Astrocyte (in vitro differentiated cells and primary cell): ENCODE measurements at regions not wholly inside any gene's neighbourhood (a gene's known extent, or its start where the extent isn't known, plus 50 kb on each side); places are given as distances from the start of the nearest gene placed in this dataset.

Experiments
- DNase-seq: peaks from one replicate; pipeline ENCODE4 v3.0.0-alpha.2; 2010; ENCODE audit warnings: low read depth
- FAIRE-seq: peaks from 2 replicates; lab custom pipeline; 2011; peaks lifted over from hg19 to GRCh38; lab: Jason Lieb, UNC
- H2AFZ ChIP-seq: 2 replicates; pipeline ENCODE4 v1.6.0; 2012; ENCODE audit warnings: low read depth, low read length, inconsistent platforms
- H3K27ac ChIP-seq: 2 replicates; pipeline ENCODE4 v1.5.1; 2011; ENCODE audit warnings: low read depth, low read length, inconsistent platforms
- H3K27me3 ChIP-seq: 2 replicates; pipeline ENCODE4 v1.6.0; 2011; ENCODE audit warnings: low read length, inconsistent platforms; ENCODE audit not compliant: insufficient read depth
- H3K36me3 ChIP-seq: 2 replicates; pipeline ENCODE4 v1.5.1; 2011; ENCODE audit warnings: low read length, inconsistent platforms; ENCODE audit not compliant: insufficient read depth
- H3K4me1 ChIP-seq: 2 replicates; pipeline ENCODE4 v1.5.1; 2011; ENCODE audit warnings: low read length, inconsistent platforms; ENCODE audit not compliant: insufficient read depth
- H3K4me2 ChIP-seq: 2 replicates; pipeline ENCODE4 v1.6.0; 2012; ENCODE audit warnings: low read length, inconsistent platforms
- H3K4me3 ChIP-seq: 2 replicates; pipeline ENCODE4 v1.5.1; 2011; ENCODE audit warnings: low read depth, mild to moderate bottlenecking, low read length, inconsistent platforms; ENCODE audit not compliant: insufficient read depth
- H3K79me2 ChIP-seq: 2 replicates; pipeline ENCODE4 v1.6.0; 2012; ENCODE audit warnings: mild to moderate bottlenecking, low read length, inconsistent platforms; ENCODE audit not compliant: insufficient read depth
- H3K9ac ChIP-seq: 2 replicates; pipeline ENCODE4 v1.6.0; 2012; ENCODE audit warnings: mild to moderate bottlenecking, low read length, inconsistent platforms
- H3K9me3 ChIP-seq: 2 replicates; pipeline ENCODE4 v1.5.1; 2012; ENCODE audit warnings: low read depth, mild to moderate bottlenecking, low read length, inconsistent platforms; ENCODE audit not compliant: insufficient read depth
- H4K20me1 ChIP-seq: 2 replicates; pipeline ENCODE4 v1.6.0; 2012; ENCODE audit warnings: low read length, inconsistent platforms; ENCODE audit not compliant: insufficient read depth
- H3K27ac Mint-ChIP-seq: one replicate; pipeline ENCODE4 v1.8.0; 2021; ENCODE audit warnings: mild to moderate bottlenecking, mixed read lengths; ENCODE audit not compliant: unreplicated experiment
- H3K27me3 Mint-ChIP-seq: one replicate; pipeline ENCODE4 v1.8.0; 2021; ENCODE audit warnings: low read depth, mixed read lengths; ENCODE audit not compliant: unreplicated experiment
- H3K36me3 Mint-ChIP-seq: one replicate; pipeline ENCODE4 v1.8.0; 2021; ENCODE audit warnings: low read depth, mixed read lengths; ENCODE audit not compliant: unreplicated experiment
- H3K4me1 Mint-ChIP-seq: one replicate; pipeline ENCODE4 v1.8.0; 2021; ENCODE audit warnings: low read depth, mixed read lengths; ENCODE audit not compliant: unreplicated experiment
- H3K4me3 Mint-ChIP-seq: one replicate; pipeline ENCODE4 v1.8.0; 2021; ENCODE audit warnings: mild to moderate bottlenecking, moderate library complexity, mixed read lengths; ENCODE audit not compliant: unreplicated experiment
- H3K9me3 Mint-ChIP-seq: one replicate; pipeline ENCODE4 v1.8.0; 2021; ENCODE audit warnings: mild to moderate bottlenecking, mixed read lengths; ENCODE audit not compliant: unreplicated experiment
- CTCF ChIP-seq: IDR thresholded peaks from 2 replicates; pipeline ENCODE4 v1.5.1; 2011; ENCODE audit warnings: low read depth, mild to moderate bottlenecking, inconsistent platforms, low read length, moderate library complexity; ENCODE audit not compliant: insufficient read depth
- EZH2 ChIP-seq: IDR thresholded peaks from 2 replicates; pipeline ENCODE4 v1.6.1; 2012; ENCODE audit warnings: mild to moderate bottlenecking, low read length, inconsistent platforms; ENCODE audit not compliant: insufficient read depth

GRCh38 chr2:102999958-103000357 lies 238.1 kb downstream of the TMEM182 start:
- FAIRE-seq (no peak), DNase-seq (no peak)
- no peaks in the 10 kb centered on the region for H3K4me1 ChIP-seq
- Mint-ChIP-seq H3K4me3 (no peak overlapping the region), H3K27me3 (peaks cover 4% of the 10 kb centered on the region), H3K36me3 (no peaks in the 10 kb centered on the region), H3K4me1 (no peaks in the 10 kb centered on the region), H3K27ac (no peak overlapping the region), H3K9me3 (no peaks in the 10 kb centered on the region)
- no peaks in the 10 kb centered on the region for H3K36me3 ChIP-seq
- TF ChIP-seq EZH2 (no peak), CTCF (no peak)
- H3K4me3 ChIP-seq = no peak overlapping the region
- no peak overlapping the region for H3K4me2 ChIP-seq
- no peak overlapping the region for H3K27ac ChIP-seq
- H3K27me3 ChIP-seq = no peaks in the 10 kb centered on the region
- no peaks in the 10 kb centered on the region for H4K20me1 ChIP-seq
- no peak overlapping the region for H2AFZ ChIP-seq
- no peak overlapping the region for H3K9ac ChIP-seq
- H3K79me2 ChIP-seq = no peaks in the 10 kb centered on the region
- H3K9me3 ChIP-seq = no peaks in the 10 kb centered on the region

- Histone ChIP-seq H3K4me3 (no peak overlapping the region), H3K4me2 (no peak overlapping the region), H3K9me3 (no peaks in the 10 kb centered on the region), H4K20me1 (no peaks in the 10 kb centered on the region), H3K79me2 (no peaks in the 10 kb centered on the region), H3K27me3 (no peaks in the 10 kb centered on the region), H3K9ac (no peak overlapping the region), H3K4me1 (no peaks in the 10 kb centered on the region), H2AFZ (no peak overlapping the region), H3K27ac (no peak overlapping the region), H3K36me3 (no peaks in the 10 kb centered on the region)
- no peak for FAIRE-seq
- H3K4me1 Mint-ChIP-seq = no peaks in the 10 kb centered on the region
- no peaks in the 10 kb centered on the region for H3K9me3 Mint-ChIP-seq
- H3K4me3 Mint-ChIP-seq = no peak overlapping the region
- peaks cover 4% of the 10 kb centered on the region for H3K27me3 Mint-ChIP-seq
- no peaks in the 10 kb centered on the region for H3K36me3 Mint-ChIP-seq
- H3K27ac Mint-ChIP-seq = no peak overlapping the region
- TF ChIP-seq EZH2 = no peak
- no peak for TF ChIP-seq CTCF
- DNase-seq = no peak
Measured at GRCh38 chr2:103002954-103003353, 241.1 kb downstream of the TMEM182 start.

GRCh38 chr2:103003750-103004260 lies 242.0 kb downstream of the TMEM182 start:
- no peaks in the 10 kb centered on the region for H3K9me3 Mint-ChIP-seq
- Histone ChIP-seq H3K4me3 (no peak overlapping the region), H3K9me3 (no peaks in the 10 kb centered on the region), H2AFZ (no peak overlapping the region), H3K4me2 (no peak overlapping the region), H3K79me2 (no peaks in the 10 kb centered on the region), H3K27ac (no peak overlapping the region), H4K20me1 (no peaks in the 10 kb centered on the region), H3K36me3 (no peaks in the 10 kb centered on the region), H3K9ac (no peak overlapping the region), H3K27me3 (no peaks in the 10 kb centered on the region), H3K4me1 (no peaks in the 10 kb centered on the region)
- H3K27me3 Mint-ChIP-seq = peaks cover 4% of the 10 kb centered on the region
- TF ChIP-seq CTCF (no peak), EZH2 (no peak)
- no peak overlapping the region for H3K27ac Mint-ChIP-seq
- FAIRE-seq (no peak), DNase-seq (no peak)
- no peak overlapping the region for H3K4me3 Mint-ChIP-seq
- no peaks in the 10 kb centered on the region for H3K36me3 Mint-ChIP-seq
- H3K4me1 Mint-ChIP-seq = no peaks in the 10 kb centered on the region
